GM18858 (cell line): ENCODE measurements at regions not wholly inside any gene's neighbourhood (a gene's known extent, or its start where the extent isn't known, plus 50 kb on each side); places are given as distances from the start of the nearest gene placed in this dataset.
"Not testable (repeated sequence)": the region's sequence is repeated elsewhere in the genome, so short reads cannot be mapped to it uniquely, and the experiment has no call there.

Experiments used
- ATAC-seq: cut with Tn5 transposase; IDR thresholded peaks from one replicate; pipeline ENCODE4 v1.9.1; 2021; ENCODE audit not compliant: unreplicated experiment

DNA sequence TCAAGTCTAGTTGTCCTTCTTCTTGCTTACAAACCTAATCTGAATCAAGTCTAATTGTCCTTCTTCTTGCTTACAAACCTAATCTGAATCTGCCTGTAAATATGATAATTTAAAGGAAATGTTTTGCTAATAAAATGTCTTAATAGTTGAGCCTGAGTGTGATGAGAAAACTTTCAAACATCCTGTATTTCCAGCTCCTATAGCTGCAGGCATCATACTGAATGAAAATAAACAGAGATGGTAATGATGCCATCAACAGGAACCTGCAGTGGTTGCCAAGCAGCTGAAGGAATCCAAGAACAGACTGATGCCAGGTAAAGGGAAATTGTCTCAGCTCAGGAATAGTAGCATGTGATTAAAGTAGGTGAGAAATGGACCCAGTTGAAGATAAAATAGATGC, 156.1 kb upstream of the IRS4 start:
- no peak for ATAC-seq

DNA sequence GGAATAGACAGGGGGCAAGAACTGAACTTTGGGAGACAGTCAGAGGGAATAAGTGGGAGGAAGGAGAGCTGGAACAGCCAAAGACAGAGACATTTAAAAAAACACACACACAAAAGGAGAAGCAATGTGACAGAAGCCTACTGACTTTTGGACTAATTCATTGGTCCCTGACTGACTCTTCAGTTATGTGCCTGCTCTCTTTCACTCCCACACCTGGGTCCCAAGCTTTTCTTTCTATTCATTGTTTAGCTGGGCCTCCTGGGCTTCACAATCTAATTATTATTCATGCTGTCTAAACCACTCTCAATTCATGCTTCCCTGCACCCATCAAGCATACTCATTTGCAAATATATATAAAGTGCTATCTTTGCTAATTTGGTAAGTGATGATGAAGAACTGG, 139.2 kb upstream of the IRS4 start:
- no peak for ATAC-seq

DNA sequence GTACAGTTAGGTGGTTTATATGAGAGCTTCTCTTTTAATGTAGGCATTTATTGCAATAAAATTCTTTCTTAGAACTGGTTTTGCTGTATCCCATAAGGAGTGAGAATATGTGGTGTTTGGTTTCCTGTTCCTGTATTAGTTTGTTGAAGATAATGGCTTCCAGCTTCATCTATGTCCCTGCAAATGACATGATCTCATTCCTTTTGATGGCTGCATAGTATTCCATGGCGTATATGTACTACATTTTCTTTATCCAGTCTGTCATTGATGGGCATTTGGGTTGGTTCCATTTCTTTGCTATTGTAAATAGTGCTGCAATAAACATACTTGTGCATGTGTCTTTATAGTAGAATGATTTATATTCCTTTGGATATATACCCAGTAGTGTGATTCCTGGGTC, 106.7 kb upstream of the IRS4 start:
- not testable (repeated sequence) for ATAC-seq

DNA sequence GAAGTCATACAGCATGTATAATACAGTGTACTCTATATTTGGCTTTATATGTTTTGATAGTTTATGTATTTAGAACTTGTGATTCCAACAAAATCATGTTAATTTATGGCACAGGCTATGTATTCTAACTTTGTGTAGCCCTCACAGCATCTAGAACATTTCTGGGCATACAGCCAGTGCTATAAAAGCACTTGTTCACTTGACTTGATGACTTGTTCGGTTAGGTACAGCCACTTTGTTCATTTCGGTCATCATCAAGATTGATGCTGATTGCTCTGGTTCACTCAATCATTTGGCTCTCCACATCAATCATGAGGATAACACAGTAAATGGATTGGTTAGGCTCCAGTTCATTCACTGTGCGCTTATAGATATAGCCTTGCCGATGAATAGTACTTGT, 97.6 kb upstream of the IRS4 start:
- ATAC-seq: no peak

DNA sequence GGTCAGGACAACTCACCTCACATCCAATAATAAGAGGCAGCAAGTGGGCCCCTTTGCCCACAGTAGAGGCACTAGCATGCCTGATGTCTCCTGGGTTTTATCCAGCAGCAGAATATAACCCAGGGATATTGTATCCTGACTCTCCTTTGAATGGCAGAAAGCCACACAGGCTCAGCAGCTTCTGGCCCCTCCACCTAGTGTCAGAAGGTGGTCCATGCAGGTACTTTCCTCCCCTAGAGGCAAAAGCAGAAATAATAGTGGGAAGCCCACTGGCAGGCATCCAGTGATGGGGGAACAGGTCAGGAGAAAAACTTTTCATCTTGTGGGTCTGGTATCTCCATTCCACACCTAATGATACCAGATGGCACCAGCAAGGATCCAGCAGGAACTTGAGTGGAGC, 75.5 kb upstream of the IRS4 start:
- ATAC-seq: no peak

DNA sequence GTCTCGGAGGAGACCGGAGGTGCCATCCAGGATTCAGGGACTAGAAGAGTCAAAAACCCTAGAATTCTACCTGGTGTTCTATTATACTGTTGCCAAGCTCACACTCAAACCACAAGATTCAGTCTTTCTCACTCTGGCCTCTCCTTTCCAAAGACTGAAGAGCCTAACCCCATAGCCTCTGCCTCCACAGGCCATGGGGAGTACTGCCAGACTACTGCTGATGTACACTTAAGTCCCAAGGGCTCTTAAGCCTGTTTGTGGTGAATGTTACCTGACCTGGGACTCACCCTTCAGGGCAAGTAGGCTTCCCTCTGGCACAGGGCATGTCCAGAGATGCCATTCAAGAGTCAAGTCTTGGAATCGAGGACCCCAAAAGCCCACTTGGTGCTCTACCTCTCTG, 58.9 kb upstream of the IRS4 start:
- ATAC-seq: no peak
